Eye (tissue), 1 donor: ENCODE measurements at regions not wholly inside any gene's neighbourhood (a gene's known extent, or its start where the extent isn't known, plus 50 kb on each side); places are given as distances from the start of the nearest gene placed in this dataset.

Source experiments
- DNase-seq: peaks from one replicate; pipeline ENCODE4 v3.0.0-alpha.2; 2015

- DNase-seq: no peak
Measured at GRCh38 chr4:24093446-24093845, 203.6 kb upstream of the PPARGC1A start.

- DNase-seq: no peak
Measured at GRCh38 chr4:24091639-24092233, 201.9 kb upstream of the PPARGC1A start.

GRCh38 chr4:24089851-24090534, 200.1 kb upstream of the PPARGC1A start:
- no peak for DNase-seq

GRCh38 chr4:24080871-24081270, 191.0 kb upstream of the PPARGC1A start:
- DNase-seq: no peak

GRCh38 chr4:24078347-24078962, 188.6 kb upstream of the PPARGC1A start:
- no peak for DNase-seq

- DNase-seq: no peak
Measured at GRCh38 chr4:24076811-24077210, 187.0 kb upstream of the PPARGC1A start.

GRCh38 chr4:24073948-24074347, 184.1 kb upstream of the PPARGC1A start:
- no peak for DNase-seq

GRCh38 chr4:24071612-24072372, 181.9 kb upstream of the PPARGC1A start:
- DNase-seq: no peak

GRCh38 chr4:24070117-24070516, 180.3 kb upstream of the PPARGC1A start:
- no peak for DNase-seq

GRCh38 chr4:24067367-24068193, 177.7 kb upstream of the PPARGC1A start:
- DNase-seq: peak; percentile 76

- no peak for DNase-seq
Measured at GRCh38 chr4:24065974-24066373, 176.1 kb upstream of the PPARGC1A start.

GRCh38 chr4:24063731-24064130, 173.9 kb upstream of the PPARGC1A start:
- DNase-seq: peak; percentile 77

GRCh38 chr4:24060932-24061331, 171.1 kb upstream of the PPARGC1A start:
- no peak for DNase-seq

GRCh38 chr4:24059839-24060238, 170.0 kb upstream of the PPARGC1A start:
- no peak for DNase-seq

- DNase-seq: no peak
Measured at GRCh38 chr4:24057915-24058559, 168.2 kb upstream of the PPARGC1A start.

- no peak for DNase-seq
Measured at GRCh38 chr4:24056289-24056688, 166.4 kb upstream of the PPARGC1A start.

- DNase-seq: no peak
Measured at GRCh38 chr4:24055623-24056022, 165.8 kb upstream of the PPARGC1A start.

GRCh38 chr4:24054910-24055309, 165.1 kb upstream of the PPARGC1A start:
- DNase-seq: no peak

GRCh38 chr4:24053934-24054333, 164.1 kb upstream of the PPARGC1A start:
- DNase-seq: no peak

- DNase-seq: peak; percentile 15
Measured at GRCh38 chr4:24044610-24045589, 155.1 kb upstream of the PPARGC1A start.

- no peak for DNase-seq
Measured at GRCh38 chr4:24042094-24042493, 152.2 kb upstream of the PPARGC1A start.
